DND-41 (cell line): ENCODE measurements at regions not wholly inside any gene's neighbourhood (a gene's known extent, or its start where the extent isn't known, plus 50 kb on each side); places are given as distances from the start of the nearest gene placed in this dataset.

ENCODE experiments used
- ATAC-seq: fragments of 200-7000 bp; cut with Tn5 transposase; 3 replicates; pipeline ENCODE4 v1.9.1; 2021; ENCODE audit warnings: low read depth; ENCODE audit not compliant: insufficient read depth
- DNase-seq: peaks from one replicate; pipeline ENCODE4 v3.0.0-alpha.2; 2020
- H2AFZ ChIP-seq: 2 replicates; pipeline ENCODE4 v1.6.0; 2012; ENCODE audit warnings: low read depth, low read length
- H3K27ac ChIP-seq: 2 replicates; pipeline ENCODE4 v1.5.1; 2012; ENCODE audit warnings: low read length, inconsistent platforms
- H3K27me3 ChIP-seq: fragments of 200-600 bp; sonication (generic); 2 replicates; pipeline ENCODE4 v1.6.0; 2012; ENCODE audit warnings: low read length, mild to moderate bottlenecking, inconsistent platforms; ENCODE audit not compliant: insufficient read depth, poor library complexity
- H3K36me3 ChIP-seq: 2 replicates; pipeline ENCODE4 v1.5.1; 2012; ENCODE audit warnings: low read length, inconsistent platforms; ENCODE audit not compliant: insufficient read depth
- H3K4me1 ChIP-seq: 2 replicates; pipeline ENCODE4 v1.5.1; 2012; ENCODE audit warnings: mild to moderate bottlenecking, low read length; ENCODE audit not compliant: insufficient read depth
- H3K4me2 ChIP-seq: 2 replicates; pipeline ENCODE4 v1.6.0; 2012; ENCODE audit warnings: mild to moderate bottlenecking, moderate library complexity, low read length, inconsistent platforms; ENCODE audit not compliant: insufficient read depth
- H3K4me3 ChIP-seq, 2 experiments: fragments of 200-600 bp in 1 of 2; shearing (Covaris generic) in 1 of 2; 2 replicates each; pipeline ENCODE4 v1.5.1; 2012 to 2016; ENCODE audit warnings: inconsistent platforms in 2 of 2, low read length in 2 of 2, mild to moderate bottlenecking in 2 of 2, low read depth in 1 of 2, moderate library complexity in 1 of 2
- H3K79me2 ChIP-seq: 2 replicates; pipeline ENCODE4 v1.6.0; 2012; ENCODE audit warnings: low read length, inconsistent platforms; ENCODE audit not compliant: insufficient read depth
- H3K9ac ChIP-seq: 2 replicates; pipeline ENCODE4 v1.6.0; 2012; ENCODE audit warnings: low read depth, mild to moderate bottlenecking, inconsistent platforms, low read length, moderate library complexity
- H3K9me3 ChIP-seq: 2 replicates; pipeline ENCODE4 v1.5.1; 2012; ENCODE audit warnings: low read length, moderate library complexity, mild to moderate bottlenecking, inconsistent platforms; ENCODE audit not compliant: insufficient read depth, severe bottlenecking
- H4K20me1 ChIP-seq: 2 replicates; pipeline ENCODE4 v1.6.0; 2012; ENCODE audit warnings: low read length; ENCODE audit not compliant: insufficient read depth
- EZH2 ChIP-seq: IDR thresholded peaks from 3 replicates; pipeline ENCODE4 v1.6.1; 2012; ENCODE audit warnings: borderline replicate concordance, low read depth, mild to moderate bottlenecking, moderate library complexity, low read length, inconsistent platforms; ENCODE audit not compliant: severe bottlenecking
- TF ChIP-seq, protein P1 (sequence below): IDR thresholded peaks from 2 replicates; pipeline ENCODE4 v1.5.1; 2012; ENCODE audit warnings: borderline replicate concordance, low read length, moderate library complexity, mild to moderate bottlenecking; ENCODE audit not compliant: poor library complexity, severe bottlenecking; ENCODE audit errors: extremely low read depth

DNA sequence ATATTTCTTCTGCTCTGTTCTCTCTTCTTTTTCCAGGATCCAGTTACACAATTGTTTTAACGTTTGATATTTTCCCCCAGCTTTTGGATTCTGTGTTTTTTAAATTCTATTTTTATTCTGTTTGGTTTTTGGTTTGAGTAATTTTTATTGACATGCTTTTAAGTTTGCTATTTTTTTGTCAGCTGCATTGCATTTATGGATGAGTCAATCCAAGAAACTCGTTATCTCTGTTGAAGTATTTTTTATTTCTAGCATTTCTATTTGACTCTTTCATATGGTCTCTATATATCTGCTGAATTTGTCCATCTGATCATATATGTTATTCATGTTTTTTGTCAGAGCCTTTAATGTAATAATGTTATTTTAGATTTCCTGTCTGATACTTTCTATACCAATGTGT is 65.6 kb downstream of the DDIT4L start:
- Histone ChIP-seq H3K27ac (no peak overlapping the region), H4K20me1 (no peaks in the 10 kb centered on the region), H3K4me1 (no peaks in the 10 kb centered on the region), H3K79me2 (no peaks in the 10 kb centered on the region), H3K9me3 (peaks cover 7% of the 10 kb centered on the region), H3K4me3 (no peak overlapping the region), H2AFZ (no peak overlapping the region), H3K36me3 (no peaks in the 10 kb centered on the region), H3K4me2 (no peak overlapping the region), H3K9ac (no peak overlapping the region), H3K27me3 (no peaks in the 10 kb centered on the region)
- ATAC-seq (no peak), DNase-seq (no peak)
- TF ChIP-seq EZH2 = no peak
- TF ChIP-seq, protein P1, sequence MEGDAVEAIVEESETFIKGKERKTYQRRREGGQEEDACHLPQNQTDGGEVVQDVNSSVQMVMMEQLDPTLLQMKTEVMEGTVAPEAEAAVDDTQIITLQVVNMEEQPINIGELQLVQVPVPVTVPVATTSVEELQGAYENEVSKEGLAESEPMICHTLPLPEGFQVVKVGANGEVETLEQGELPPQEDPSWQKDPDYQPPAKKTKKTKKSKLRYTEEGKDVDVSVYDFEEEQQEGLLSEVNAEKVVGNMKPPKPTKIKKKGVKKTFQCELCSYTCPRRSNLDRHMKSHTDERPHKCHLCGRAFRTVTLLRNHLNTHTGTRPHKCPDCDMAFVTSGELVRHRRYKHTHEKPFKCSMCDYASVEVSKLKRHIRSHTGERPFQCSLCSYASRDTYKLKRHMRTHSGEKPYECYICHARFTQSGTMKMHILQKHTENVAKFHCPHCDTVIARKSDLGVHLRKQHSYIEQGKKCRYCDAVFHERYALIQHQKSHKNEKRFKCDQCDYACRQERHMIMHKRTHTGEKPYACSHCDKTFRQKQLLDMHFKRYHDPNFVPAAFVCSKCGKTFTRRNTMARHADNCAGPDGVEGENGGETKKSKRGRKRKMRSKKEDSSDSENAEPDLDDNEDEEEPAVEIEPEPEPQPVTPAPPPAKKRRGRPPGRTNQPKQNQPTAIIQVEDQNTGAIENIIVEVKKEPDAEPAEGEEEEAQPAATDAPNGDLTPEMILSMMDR = no peak

DNA sequence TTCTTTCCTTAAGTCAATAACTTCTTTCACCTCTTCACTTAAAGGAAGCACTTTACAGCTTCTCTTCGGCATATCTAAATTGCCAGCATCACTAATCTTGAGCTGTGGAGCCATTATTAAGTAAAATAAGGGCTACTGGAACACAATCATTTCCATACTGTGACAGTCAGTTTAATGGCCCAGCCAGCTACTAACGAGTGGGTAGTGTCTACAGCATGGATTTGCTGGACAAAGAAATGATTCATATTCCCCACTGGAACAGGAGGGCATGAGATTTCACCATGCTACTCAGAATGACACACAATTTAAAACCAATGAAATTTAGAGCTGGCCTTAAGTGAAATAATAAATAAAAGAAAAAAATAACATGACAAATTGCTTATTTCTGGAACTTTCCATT is 72.1 kb downstream of the DDIT4L start:
- no peak overlapping the region for H3K27ac ChIP-seq
- no peak for ATAC-seq
- H3K79me2 ChIP-seq = no peaks in the 10 kb centered on the region
- H3K9me3 ChIP-seq = no peaks in the 10 kb centered on the region
- TF ChIP-seq, protein P1 = no peak
- no peak for TF ChIP-seq EZH2
- H3K9ac ChIP-seq = no peak overlapping the region
- no peaks in the 10 kb centered on the region for H3K27me3 ChIP-seq
- no peaks in the 10 kb centered on the region for H3K36me3 ChIP-seq
- H2AFZ ChIP-seq = no peak overlapping the region
- H3K4me2 ChIP-seq = no peak overlapping the region
- no peaks in the 10 kb centered on the region for H3K4me1 ChIP-seq
- H3K4me3 ChIP-seq = no peak overlapping the region
- DNase-seq = no peak
- H4K20me1 ChIP-seq = no peaks in the 10 kb centered on the region

DNA sequence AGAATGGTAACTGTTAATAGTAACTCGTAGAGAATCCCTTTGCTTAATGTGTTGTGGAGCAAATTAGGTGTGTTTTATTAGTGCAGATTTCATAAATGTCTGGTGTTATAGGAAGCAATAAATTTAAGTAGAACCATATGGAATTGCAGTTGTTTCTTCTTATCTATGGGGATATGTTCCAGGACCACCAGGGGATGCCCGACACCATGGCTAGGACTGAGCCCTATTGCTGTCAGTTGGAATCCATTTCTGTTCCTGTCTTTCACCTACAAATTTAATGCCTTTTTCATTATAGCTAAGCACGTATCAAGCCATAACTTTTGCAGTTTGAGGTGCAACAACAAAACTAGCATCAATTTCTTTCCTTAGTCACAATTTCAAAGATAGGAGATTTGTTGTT is 72.5 kb downstream of the DDIT4L start:
- H3K4me1 ChIP-seq = no peaks in the 10 kb centered on the region
- TF ChIP-seq, protein P1 = no peak
- TF ChIP-seq EZH2 = no peak
- H3K36me3 ChIP-seq = no peaks in the 10 kb centered on the region
- no peak overlapping the region for H3K4me2 ChIP-seq
- H3K4me3 ChIP-seq = no peak overlapping the region
- H3K27ac ChIP-seq = no peak overlapping the region
- no peak overlapping the region for H2AFZ ChIP-seq
- no peak for DNase-seq
- no peak for ATAC-seq
- H3K79me2 ChIP-seq = no peaks in the 10 kb centered on the region
- H3K9me3 ChIP-seq = no peaks in the 10 kb centered on the region
- no peaks in the 10 kb centered on the region for H4K20me1 ChIP-seq
- no peaks in the 10 kb centered on the region for H3K27me3 ChIP-seq
- no peak overlapping the region for H3K9ac ChIP-seq

DNA sequence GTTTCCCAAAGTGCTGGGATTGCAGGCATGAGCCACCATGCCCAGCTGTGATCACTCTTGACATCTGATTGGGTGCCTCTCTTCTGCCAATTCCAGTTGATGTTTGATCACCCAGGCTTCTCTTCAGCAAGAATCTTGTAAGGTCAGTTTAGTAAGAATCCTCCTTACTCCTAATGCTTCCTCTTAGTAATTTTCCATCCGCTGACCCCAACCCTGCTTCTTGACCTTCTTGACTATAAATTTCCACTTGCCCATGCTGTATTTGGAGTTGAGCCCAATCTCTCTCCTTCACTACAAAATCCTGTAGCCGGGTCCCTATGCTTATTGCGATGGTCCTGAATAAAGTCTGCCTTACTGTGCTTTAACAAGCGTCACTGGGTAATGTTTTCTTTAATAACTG is 75.4 kb downstream of the DDIT4L start:
- no peak overlapping the region for H3K27ac ChIP-seq
- TF ChIP-seq, protein P1 = no peak
- TF ChIP-seq EZH2 = no peak
- ATAC-seq = no peak

More for the DNA sequence above, 75.4 kb downstream of the DDIT4L start:
- no peaks in the 10 kb centered on the region for H3K27me3 ChIP-seq
- no peaks in the 10 kb centered on the region for H4K20me1 ChIP-seq
- H3K79me2 ChIP-seq = no peaks in the 10 kb centered on the region
- no peak overlapping the region for H2AFZ ChIP-seq
- no peaks in the 10 kb centered on the region for H3K4me1 ChIP-seq
- H3K9ac ChIP-seq = no peak overlapping the region
- no peak overlapping the region for H3K4me3 ChIP-seq
- no peaks in the 10 kb centered on the region for H3K9me3 ChIP-seq
- H3K4me2 ChIP-seq = no peak overlapping the region
- H3K36me3 ChIP-seq = no peaks in the 10 kb centered on the region
- DNase-seq = no peak
